Thymus (tissue), 11 donors: ENCODE measurements at regions not wholly inside any gene's neighbourhood (a gene's known extent, or its start where the extent isn't known, plus 50 kb on each side); places are given as distances from the start of the nearest gene placed in this dataset.

Source experiments
- DNase-seq, 9 donors: peaks; one replicate each; pipeline ENCODE4 v3.0.0-alpha.2; 2013; ENCODE audit warnings: low spot score in 9 of 9, low read depth in 6 of 9, missing footprints in 1 of 9
- H3K27ac ChIP-seq, 2 donors: one replicate each; pipeline ENCODE4 v1.5.1; 2013; ENCODE audit warnings: control low read depth in 1 of 2, low read depth in 1 of 2, low read length in 1 of 2, mild to moderate bottlenecking in 1 of 2, moderate library complexity in 1 of 2
- H3K27me3 ChIP-seq, 2 donors: one replicate each; pipeline ENCODE4 v1.5.1; 2013; ENCODE audit warnings: low read length in 1 of 2; ENCODE audit not compliant: control insufficient read depth in 2 of 2, insufficient read depth in 1 of 2
- H3K36me3 ChIP-seq, 2 donors: one replicate each; pipeline ENCODE4 v1.5.1; 2013; ENCODE audit warnings: low read length in 1 of 2, mild to moderate bottlenecking in 1 of 2, moderate library complexity in 1 of 2; ENCODE audit not compliant: control insufficient read depth in 2 of 2, insufficient read depth in 2 of 2
- H3K4me1 ChIP-seq, 2 donors: one replicate each; pipeline ENCODE4 v1.5.1; 2013; ENCODE audit warnings: low read length in 2 of 2; ENCODE audit not compliant: control insufficient read depth in 2 of 2, insufficient read depth in 2 of 2
- H3K4me3 ChIP-seq, 2 donors: one replicate each; pipeline ENCODE4 v1.5.1; 2013; ENCODE audit warnings: low read length in 2 of 2, control low read depth in 1 of 2, mild to moderate bottlenecking in 1 of 2
- H3K9me3 ChIP-seq, 2 donors: one replicate each; pipeline ENCODE4 v1.5.1; 2013; ENCODE audit warnings: low read length in 1 of 2, mild to moderate bottlenecking in 1 of 2; ENCODE audit not compliant: control insufficient read depth in 2 of 2, insufficient read depth in 1 of 2
- WGBS: extraction: QIAGEN DNeasy Blood & Tissue Kit; methylation state at CpG from one replicate; pipeline ENCODE4 v1.1.7; 2013; 5-methylcytosine and 5-hydroxymethylcytosine counted together
- donor health status: healthy.

GRCh38 chr22:44404341-44405020 lies 91.7 kb upstream of the SHISAL1 start:
- DNase-seq, result no peak

GRCh38 chr22:44403602-44404329 lies 91.0 kb upstream of the SHISAL1 start:
- Histone ChIP-seq H3K27me3 (no peaks in the 10 kb centered on the region), H3K4me1 (peaks cover 0 to 4% of the 10 kb centered on the region in 2 donors), H3K4me3 (no peak overlapping the region), H3K36me3 (no peaks in the 10 kb centered on the region), H3K27ac (no peak overlapping the region), H3K9me3 (peaks cover 0 to 3% of the 10 kb centered on the region in 2 donors)
- WGBS, result 93% methylated on average over 10 of the region's 10 CpGs
- DNase-seq, result no peak

More at GRCh38 chr22:44404341-44405020, 91.7 kb upstream of the SHISAL1 start:
- H3K36me3 ChIP-seq, result no peaks in the 10 kb centered on the region
- H3K4me1 ChIP-seq, result peaks cover 0 to 3% of the 10 kb centered on the region in 2 donors
- no peaks in the 10 kb centered on the region for H3K27me3 ChIP-seq
- 90% methylated on average over 16 of the region's 16 CpGs for WGBS
- H3K9me3 ChIP-seq, result peaks cover 0 to 3% of the 10 kb centered on the region in 2 donors
- no peak overlapping the region for H3K27ac ChIP-seq
- no peak overlapping the region for H3K4me3 ChIP-seq

DNA sequence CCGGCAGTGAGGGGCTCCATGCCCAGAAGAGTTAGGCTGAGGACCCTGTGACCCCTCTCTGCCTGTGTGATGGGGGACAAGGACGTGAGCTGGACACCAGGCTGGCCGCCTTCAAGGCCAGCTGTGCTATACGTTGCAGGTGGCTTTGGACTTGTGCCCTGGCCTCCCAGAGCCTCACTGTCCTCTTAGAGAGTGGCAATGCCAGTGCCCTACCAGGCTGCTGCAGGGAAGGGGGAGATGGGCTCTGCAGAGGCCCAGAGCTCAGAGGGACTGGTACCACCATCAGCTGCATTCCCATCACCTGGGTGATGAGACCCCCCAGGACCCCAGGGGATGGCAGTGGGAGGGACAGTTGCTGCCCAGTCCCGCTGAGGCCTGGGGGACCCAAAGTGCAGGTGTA lies 90.4 kb upstream of the SHISAL1 start:
- DNase-seq, result no peak
- no peak overlapping the region for H3K4me3 ChIP-seq
- no peak overlapping the region for H3K27ac ChIP-seq
- peaks cover 0 to 3% of the 10 kb centered on the region in 2 donors for H3K9me3 ChIP-seq
- no peaks in the 10 kb centered on the region for H3K27me3 ChIP-seq
- H3K36me3 ChIP-seq, result no peaks in the 10 kb centered on the region
- peaks cover 0 to 4% of the 10 kb centered on the region in 2 donors for H3K4me1 ChIP-seq
- WGBS, result 84% methylated on average over 5 of the region's 5 CpGs

DNA sequence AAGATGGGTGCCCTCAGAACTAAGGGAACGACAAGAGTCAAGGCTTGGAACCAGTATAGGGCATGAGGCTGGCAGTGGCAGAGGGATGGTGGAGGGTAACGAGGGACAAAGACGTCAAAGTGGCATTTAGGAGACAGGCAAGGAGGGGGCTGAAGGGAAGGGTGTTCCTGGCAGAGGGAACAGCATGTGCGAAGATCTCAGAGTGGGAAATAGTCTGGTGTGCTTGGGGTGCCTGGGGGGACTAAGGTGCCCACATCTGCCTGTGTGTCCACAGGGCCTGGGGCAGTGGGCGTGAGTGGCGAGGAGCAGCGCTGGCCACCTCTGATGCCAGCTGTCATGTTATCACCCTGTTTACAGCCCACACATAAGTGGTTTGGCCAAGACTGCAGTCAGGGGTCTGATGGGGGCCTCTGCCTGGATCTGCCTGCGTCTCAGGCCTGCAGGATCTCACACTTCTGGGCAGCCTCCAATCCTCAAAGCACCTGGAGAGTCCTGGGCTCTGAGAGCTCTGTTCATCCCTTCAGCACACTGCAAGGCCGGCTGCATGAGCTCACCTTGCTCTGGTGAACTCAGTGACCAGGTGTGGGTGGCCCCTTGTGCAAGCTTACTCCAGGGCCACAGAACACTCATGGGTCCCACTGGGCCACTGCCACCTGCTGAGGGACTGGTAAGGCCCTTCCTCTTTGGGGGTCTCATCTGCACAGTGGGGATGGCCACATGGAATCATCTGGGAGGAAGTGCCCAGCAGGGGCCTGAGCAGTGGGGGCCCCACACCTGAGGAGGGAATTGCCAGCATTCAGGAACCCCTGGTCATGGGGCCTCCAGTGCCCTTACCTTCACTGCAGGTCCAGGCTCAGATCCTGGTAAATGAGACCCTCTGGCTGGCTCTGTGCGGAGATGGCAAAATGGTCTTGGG lies 89.7 kb upstream of the SHISAL1 start:
- no peak for DNase-seq
- 96% methylated on average over 10 of the region's 10 CpGs for WGBS

DNA sequence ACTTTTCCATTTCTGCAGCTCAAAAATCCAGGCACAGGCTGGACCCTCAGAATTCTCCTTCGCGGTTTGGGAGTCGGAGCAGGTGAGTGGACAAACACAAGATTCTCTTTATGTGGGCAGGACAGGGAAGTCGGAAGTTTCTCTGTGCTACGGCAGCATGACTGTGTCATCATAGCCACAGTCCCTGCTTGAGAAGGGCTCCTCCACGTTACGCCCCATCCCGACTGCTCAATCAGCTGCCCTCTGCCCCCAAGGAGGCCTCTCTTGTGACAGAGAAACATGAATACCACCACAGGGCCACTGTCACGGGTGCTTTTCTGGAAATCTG lies 89.0 kb upstream of the SHISAL1 start:
- H3K27me3 ChIP-seq, result no peaks in the 10 kb centered on the region

More for the DNA sequence above, 89.7 kb upstream of the SHISAL1 start:
- H3K27ac ChIP-seq, result no peak overlapping the region
- H3K27me3 ChIP-seq, result no peaks in the 10 kb centered on the region
- H3K4me3 ChIP-seq, result no peak overlapping the region
- peaks cover 0 to 3% of the 10 kb centered on the region in 2 donors for H3K9me3 ChIP-seq
- no peaks in the 10 kb centered on the region for H3K36me3 ChIP-seq
- peaks cover 0 to 4% of the 10 kb centered on the region in 2 donors for H3K4me1 ChIP-seq

DNA sequence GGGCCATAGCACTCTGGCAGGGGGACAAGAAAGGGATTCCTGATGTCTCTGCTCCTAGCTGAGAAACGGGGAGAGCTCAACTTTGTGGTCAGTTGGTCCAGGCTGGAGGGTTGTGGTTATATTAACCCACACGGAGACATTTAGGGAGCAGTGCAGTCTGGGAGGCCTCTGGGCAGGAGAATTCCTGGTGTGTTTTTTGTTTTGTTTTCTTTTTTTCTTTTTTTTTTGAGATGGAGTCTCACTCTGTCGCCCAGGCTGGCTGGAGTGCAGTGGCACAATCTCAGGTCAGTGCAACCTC lies 88.0 kb upstream of the SHISAL1 start:
- 82% methylated on average over 3 of the region's 3 CpGs for WGBS
- DNase-seq, result no peak

More for the DNA sequence above, 89.0 kb upstream of the SHISAL1 start:
- H3K9me3 ChIP-seq, result peaks cover 0 to 3% of the 10 kb centered on the region in 2 donors
- WGBS, result 86% methylated on average over 9 of the region's 9 CpGs
- H3K36me3 ChIP-seq, result no peaks in the 10 kb centered on the region
- no peak overlapping the region for H3K27ac ChIP-seq
- peaks cover 0 to 10% of the 10 kb centered on the region in 2 donors for H3K4me1 ChIP-seq
- no peak overlapping the region for H3K4me3 ChIP-seq
- no peak for DNase-seq

GRCh38 chr22:44399906-44400762 lies 87.4 kb upstream of the SHISAL1 start:
- WGBS, result 84% methylated on average over 15 of the region's 15 CpGs
- Histone ChIP-seq H3K4me3 (no peak overlapping the region), H3K4me1 (peaks cover 0 to 20% of the 10 kb centered on the region in 2 donors), H3K9me3 (peaks cover 0 to 3% of the 10 kb centered on the region in 2 donors), H3K36me3 (no peaks in the 10 kb centered on the region), H3K27me3 (no peaks in the 10 kb centered on the region), H3K27ac (no peak overlapping the region)
- DNase-seq, result no peak

More for the DNA sequence above, 88.0 kb upstream of the SHISAL1 start:
- Histone ChIP-seq H3K4me3 (no peak overlapping the region), H3K27me3 (no peaks in the 10 kb centered on the region), H3K9me3 (peaks cover 0 to 3% of the 10 kb centered on the region in 2 donors), H3K4me1 (peaks cover 0 to 18% of the 10 kb centered on the region in 2 donors), H3K27ac (no peak overlapping the region), H3K36me3 (no peaks in the 10 kb centered on the region)
